Mesendoderm (in vitro differentiated cells): ENCODE measurements at regions not wholly inside any gene's neighbourhood (a gene's known extent, or its start where the extent isn't known, plus 50 kb on each side); places are given as distances from the start of the nearest gene placed in this dataset.

ENCODE experiments used
- DNase-seq: peaks from one replicate; pipeline ENCODE4 v3.0.0; 2013
- H2AK5ac ChIP-seq: 2 replicates; pipeline ENCODE4 v1.6.1; 2013; ENCODE audit warnings: low read length, inconsistent platforms
- H2BK120ac ChIP-seq: 2 replicates; pipeline ENCODE4 v1.6.1; 2013; ENCODE audit warnings: low read depth, mild to moderate bottlenecking, low read length, moderate library complexity, mixed read lengths
- H2BK15ac ChIP-seq: replicated peaks from 2 replicates; pipeline ENCODE4 v1.6.1; 2013; ENCODE audit warnings: low read depth, mild to moderate bottlenecking, moderate library complexity
- H2BK5ac ChIP-seq: 2 replicates; pipeline ENCODE4 v1.6.1; 2013; ENCODE audit warnings: low read length, inconsistent platforms
- H3K18ac ChIP-seq: 2 replicates; pipeline ENCODE4 v1.6.1; 2013; ENCODE audit warnings: mild to moderate bottlenecking, low read length, mixed read lengths
- H3K23ac ChIP-seq: one replicate; pipeline ENCODE4 v1.6.1; 2013; ENCODE audit warnings: low read length
- H3K27ac ChIP-seq: 2 replicates; pipeline ENCODE4 v1.5.1; 2013; ENCODE audit warnings: low read depth, mild to moderate bottlenecking, inconsistent platforms, low read length, moderate library complexity
- H3K27me3 ChIP-seq: 2 replicates; pipeline ENCODE4 v1.6.1; 2013; ENCODE audit warnings: low read length, control low read depth, mild to moderate bottlenecking, inconsistent platforms; ENCODE audit not compliant: insufficient read depth, poor library complexity
- H3K36me3 ChIP-seq: 2 replicates; pipeline ENCODE4 v1.6.1; 2013; ENCODE audit warnings: low read length, inconsistent platforms; ENCODE audit not compliant: control insufficient read depth, insufficient read depth
- H3K4ac ChIP-seq: one replicate; pipeline ENCODE4 v1.6.1; 2013; ENCODE audit warnings: low read depth, mild to moderate bottlenecking, low read length, moderate library complexity
- H3K4me1 ChIP-seq: 2 replicates; pipeline ENCODE4 v1.6.1; 2013; ENCODE audit warnings: low read depth, low read length, inconsistent platforms; ENCODE audit not compliant: control insufficient read depth
- H3K4me2 ChIP-seq: 2 replicates; pipeline ENCODE4 v1.6.1; 2013; ENCODE audit warnings: low read length
- H3K4me3 ChIP-seq: 2 replicates; pipeline ENCODE4 v1.5.1; 2013; ENCODE audit warnings: mild to moderate bottlenecking, low read length
- H3K56ac ChIP-seq: one replicate; pipeline ENCODE4 v1.6.1; 2013; ENCODE audit warnings: low read length
- H3K79me1 ChIP-seq: 2 replicates; pipeline ENCODE4 v1.6.1; 2013; ENCODE audit warnings: low read length, inconsistent platforms
- H3K79me2 ChIP-seq: 2 replicates; pipeline ENCODE4 v1.6.1; 2013; ENCODE audit warnings: mild to moderate bottlenecking, low read length; ENCODE audit not compliant: control insufficient read depth, insufficient read depth
- H3K9ac ChIP-seq: 2 replicates; pipeline ENCODE4 v1.6.1; 2013; ENCODE audit warnings: low read length, inconsistent platforms
- H4K5ac ChIP-seq: one replicate; pipeline ENCODE4 v1.6.1; 2013; ENCODE audit warnings: low read length
- H4K8ac ChIP-seq: one replicate; pipeline ENCODE4 v1.6.1; 2013; ENCODE audit warnings: low read depth, mild to moderate bottlenecking, control low read depth, low read length, moderate library complexity
- WGBS: extraction: QIAGEN DNeasy Blood & Tissue Kit; methylation state at CpG from one replicate; pipeline ENCODE4 v1.1.7; 2013; ENCODE audit warnings: low lambda C conversion rate, missing lambda C conversion rate; ENCODE audit not compliant: insufficient coverage; ENCODE audit errors: extremely low coverage; 5-methylcytosine and 5-hydroxymethylcytosine counted together

DNA sequence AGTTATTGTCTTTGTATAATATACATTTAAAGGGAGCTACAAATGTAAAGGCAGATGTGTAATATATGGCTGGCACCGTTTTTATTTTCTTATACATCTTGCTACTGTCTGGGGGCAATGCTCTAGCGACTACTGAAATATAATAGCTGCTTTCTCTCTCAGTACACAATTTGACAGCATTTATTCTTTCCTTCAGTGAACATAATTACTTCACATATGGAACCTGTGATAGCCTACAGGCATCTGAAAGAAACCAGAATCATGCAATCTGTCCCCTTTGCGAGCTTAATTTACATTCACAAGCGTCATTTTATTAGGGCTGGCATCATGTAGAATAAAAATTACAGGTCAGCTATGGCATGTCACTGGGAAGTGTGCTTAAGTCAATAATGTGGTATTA lies 557.5 kb upstream of the PTBP2 start:
- H3K23ac ChIP-seq, result no peak overlapping the region
- H3K4ac ChIP-seq, result no peak overlapping the region
- no peak overlapping the region for H3K4me2 ChIP-seq
- H3K27me3 ChIP-seq, result no peaks in the 10 kb centered on the region
- DNase-seq, result no peak
- no peaks in the 10 kb centered on the region for H3K36me3 ChIP-seq
- WGBS, result no CpG with 5 or more reads among the region's 4 CpGs
- H3K56ac ChIP-seq, result no peak overlapping the region
- H2BK15ac ChIP-seq, result no peak overlapping the region
- no peak overlapping the region for H3K4me3 ChIP-seq
- no peak overlapping the region for H4K5ac ChIP-seq
- no peaks in the 10 kb centered on the region for H3K79me2 ChIP-seq
- no peak overlapping the region for H3K27ac ChIP-seq
- H4K8ac ChIP-seq, result no peak overlapping the region
- H2AK5ac ChIP-seq, result no peak overlapping the region
- H3K79me1 ChIP-seq, result no peaks in the 10 kb centered on the region
- H2BK5ac ChIP-seq, result no peak overlapping the region
- H3K18ac ChIP-seq, result no peak overlapping the region
- no peaks in the 10 kb centered on the region for H3K4me1 ChIP-seq
- H3K9ac ChIP-seq, result no peak overlapping the region
- no peak overlapping the region for H2BK120ac ChIP-seq

DNA sequence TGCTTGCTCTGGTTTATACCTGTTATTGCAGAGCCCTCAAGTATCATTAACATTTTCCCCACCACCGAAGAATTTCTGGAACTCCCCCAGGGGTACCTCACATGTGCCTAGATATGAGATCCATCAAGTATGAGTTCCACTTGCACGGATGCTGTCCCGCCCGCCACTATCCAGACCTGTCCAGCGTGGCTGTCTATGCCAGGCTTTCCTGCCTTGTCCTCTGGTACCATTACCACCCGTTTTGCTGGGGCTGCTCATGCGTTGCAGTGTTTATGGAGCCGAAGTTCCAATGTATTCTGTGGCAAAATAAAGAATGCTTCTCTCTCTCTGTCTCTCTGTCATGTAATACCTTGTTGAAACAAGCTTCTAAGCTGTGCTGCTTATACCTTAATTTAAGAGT lies 543.5 kb upstream of the PTBP2 start:
- no peak overlapping the region for H3K27ac ChIP-seq
- no peak overlapping the region for H4K5ac ChIP-seq
- no peak overlapping the region for H2BK120ac ChIP-seq
- H3K79me1 ChIP-seq, result no peaks in the 10 kb centered on the region
- no peaks in the 10 kb centered on the region for H3K27me3 ChIP-seq
- no peak overlapping the region for H2BK15ac ChIP-seq
- H3K4me1 ChIP-seq, result no peaks in the 10 kb centered on the region
- no peak overlapping the region for H3K23ac ChIP-seq
- no CpG with 5 or more reads among the region's 8 CpGs for WGBS
- DNase-seq, result no peak
- H3K4me2 ChIP-seq, result no peak overlapping the region
- H2AK5ac ChIP-seq, result no peak overlapping the region
- H3K4me3 ChIP-seq, result no peak overlapping the region
- no peak overlapping the region for H3K4ac ChIP-seq
- H4K8ac ChIP-seq, result no peak overlapping the region
- H3K18ac ChIP-seq, result no peak overlapping the region
- no peak overlapping the region for H3K9ac ChIP-seq
- H3K36me3 ChIP-seq, result no peaks in the 10 kb centered on the region
- H2BK5ac ChIP-seq, result no peak overlapping the region
- H3K79me2 ChIP-seq, result no peaks in the 10 kb centered on the region
- H3K56ac ChIP-seq, result no peak overlapping the region

DNA sequence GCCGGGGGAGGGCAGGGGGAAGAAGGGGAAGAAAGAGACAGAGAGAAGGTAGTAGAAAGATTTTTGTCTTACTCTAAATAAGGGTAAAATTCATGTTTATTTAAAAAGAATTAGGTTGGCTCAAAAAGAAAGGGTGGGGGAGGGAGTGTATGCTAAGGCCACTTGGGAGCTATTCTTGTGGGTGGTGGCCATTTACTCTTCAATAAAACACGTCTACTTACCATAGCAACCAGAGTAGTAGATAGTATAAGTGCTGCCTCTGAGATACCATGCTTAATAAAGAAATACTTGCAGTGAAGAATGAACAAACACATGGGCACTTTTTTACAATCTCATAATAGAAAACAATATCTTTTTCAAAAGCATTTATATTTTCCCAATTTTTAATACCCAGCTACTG lies 538.1 kb upstream of the PTBP2 start:
- DNase-seq, result no peak
- Histone ChIP-seq H4K8ac (no peak overlapping the region), H3K79me1 (no peaks in the 10 kb centered on the region), H3K18ac (no peak overlapping the region), H2BK5ac (no peak overlapping the region), H3K36me3 (no peaks in the 10 kb centered on the region), H4K5ac (no peak overlapping the region), H3K9ac (no peak overlapping the region), H2BK15ac (no peak overlapping the region), H2BK120ac (no peak overlapping the region), H3K27ac (no peak overlapping the region), H3K4me3 (no peak overlapping the region), H3K79me2 (no peaks in the 10 kb centered on the region), H3K23ac (no peak overlapping the region), H3K56ac (no peak overlapping the region), H3K4ac (no peak overlapping the region), H3K27me3 (no peaks in the 10 kb centered on the region), H2AK5ac (no peak overlapping the region), H3K4me2 (no peak overlapping the region), H3K4me1 (no peaks in the 10 kb centered on the region)
- no CpG with 5 or more reads among the region's 2 CpGs for WGBS

DNA sequence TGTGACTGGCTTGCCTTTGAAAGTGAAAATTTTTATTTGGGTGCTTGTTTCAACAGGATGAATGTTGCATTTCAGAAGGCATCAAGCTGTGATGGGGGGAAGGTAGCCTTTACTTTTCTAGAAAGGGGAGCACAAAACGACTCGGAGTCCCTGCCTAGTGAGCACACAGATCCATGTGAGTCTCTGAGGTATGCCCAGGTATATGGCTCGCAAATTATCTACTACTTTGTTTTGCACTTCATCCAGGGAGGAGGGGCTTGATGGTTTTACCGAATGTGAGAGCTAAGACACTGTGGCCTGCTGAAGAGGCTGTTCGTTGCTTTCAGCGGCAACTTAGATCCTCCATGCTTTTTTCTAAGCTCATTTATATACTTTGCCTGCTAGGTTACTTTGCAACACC lies 537.7 kb upstream of the PTBP2 start:
- Histone ChIP-seq H2BK15ac (no peak overlapping the region), H3K56ac (no peak overlapping the region), H3K27me3 (no peaks in the 10 kb centered on the region), H3K27ac (no peak overlapping the region), H3K4ac (no peak overlapping the region), H3K9ac (no peak overlapping the region), H3K18ac (no peak overlapping the region), H3K79me1 (no peaks in the 10 kb centered on the region), H2AK5ac (no peak overlapping the region), H2BK5ac (no peak overlapping the region), H3K4me2 (no peak overlapping the region), H3K36me3 (no peaks in the 10 kb centered on the region), H2BK120ac (no peak overlapping the region), H3K4me3 (no peak overlapping the region), H3K23ac (no peak overlapping the region), H4K5ac (no peak overlapping the region), H3K79me2 (no peaks in the 10 kb centered on the region), H4K8ac (no peak overlapping the region), H3K4me1 (no peaks in the 10 kb centered on the region)
- WGBS, result no CpG with 5 or more reads among the region's 6 CpGs
- peak; percentile 1 for DNase-seq

DNA sequence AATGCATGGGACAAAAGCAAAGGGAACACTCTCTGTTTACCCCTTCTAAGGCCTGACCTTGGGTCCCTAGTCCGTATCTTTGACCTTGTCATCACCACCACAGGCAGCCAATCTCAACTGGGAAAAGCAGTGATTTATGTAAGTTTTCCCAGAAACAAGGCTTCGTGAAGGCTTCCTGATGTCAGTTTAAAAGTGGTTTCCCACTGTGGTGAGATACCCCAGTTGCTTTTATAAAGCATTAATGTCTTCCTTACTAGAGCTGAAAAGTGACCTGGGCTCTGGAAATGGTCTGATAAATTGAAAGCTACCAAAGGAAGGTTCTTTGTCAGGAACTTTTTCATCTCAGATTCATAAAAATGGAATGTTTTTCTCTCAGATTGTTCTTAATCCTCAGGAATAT lies 536.4 kb upstream of the PTBP2 start:
- H3K4me2 ChIP-seq, result no peak overlapping the region
- WGBS, result no CpG with 5 or more reads among the region's 2 CpGs
- no peaks in the 10 kb centered on the region for H3K79me2 ChIP-seq
- no peak overlapping the region for H3K18ac ChIP-seq
- no peaks in the 10 kb centered on the region for H3K79me1 ChIP-seq
- H4K8ac ChIP-seq, result no peak overlapping the region
- H3K36me3 ChIP-seq, result no peaks in the 10 kb centered on the region
- H2BK5ac ChIP-seq, result no peak overlapping the region
- H3K27me3 ChIP-seq, result no peaks in the 10 kb centered on the region
- H2BK15ac ChIP-seq, result no peak overlapping the region
- no peak overlapping the region for H2BK120ac ChIP-seq
- H3K56ac ChIP-seq, result no peak overlapping the region
- H4K5ac ChIP-seq, result no peak overlapping the region
- H3K4me3 ChIP-seq, result no peak overlapping the region
- H3K4ac ChIP-seq, result no peak overlapping the region
- H3K23ac ChIP-seq, result no peak overlapping the region
- no peaks in the 10 kb centered on the region for H3K4me1 ChIP-seq
- no peak overlapping the region for H3K27ac ChIP-seq
- H2AK5ac ChIP-seq, result no peak overlapping the region
- no peak overlapping the region for H3K9ac ChIP-seq
- no peak for DNase-seq

DNA sequence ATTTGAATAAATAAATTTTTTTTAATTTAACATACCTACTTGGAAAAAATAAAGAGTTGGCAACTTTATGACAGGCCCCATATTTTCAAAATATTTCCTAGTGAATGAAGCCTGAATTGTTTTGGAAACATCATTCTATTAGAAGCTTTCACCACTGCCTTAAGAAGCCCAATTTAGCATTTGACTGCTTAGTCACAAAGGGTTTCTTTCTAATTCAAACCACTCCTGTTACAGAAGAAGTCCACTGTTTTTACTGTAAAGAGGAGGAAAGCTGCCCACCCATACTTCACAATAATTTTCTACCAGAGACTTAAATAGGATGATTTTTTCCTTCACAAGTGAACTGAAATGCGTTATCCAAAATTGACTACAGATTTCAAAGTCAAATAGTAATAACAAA lies 534.6 kb upstream of the PTBP2 start:
- Histone ChIP-seq H3K4ac (no peak overlapping the region), H2BK120ac (no peak overlapping the region), H2AK5ac (no peak overlapping the region), H4K5ac (no peak overlapping the region), H3K4me1 (no peaks in the 10 kb centered on the region), H3K18ac (no peak overlapping the region), H3K4me3 (no peak overlapping the region), H3K56ac (no peak overlapping the region), H2BK15ac (no peak overlapping the region), H3K27me3 (no peaks in the 10 kb centered on the region), H4K8ac (no peak overlapping the region), H3K4me2 (no peak overlapping the region), H3K36me3 (no peaks in the 10 kb centered on the region), H3K79me1 (no peaks in the 10 kb centered on the region), H3K79me2 (no peaks in the 10 kb centered on the region), H3K27ac (no peak overlapping the region), H3K9ac (no peak overlapping the region), H2BK5ac (no peak overlapping the region), H3K23ac (no peak overlapping the region)
- no peak for DNase-seq
- WGBS, result no CpG with 5 or more reads among the region's 1 CpG
